Stimulated activated CD4-positive, alpha-beta T cell treated with anti-CD3 and anti-CD28 coated beads, Interleukin-15, amount 100 ng/mL, for 1 hour (primary cell): ENCODE measurements at regions not wholly inside any gene's neighbourhood (a gene's known extent, or its start where the extent isn't known, plus 50 kb on each side); places are given as distances from the start of the nearest gene placed in this dataset.

Source experiments
- DNase-seq, 2 donors: peaks; one replicate each; pipeline ENCODE4 v3.0.0-alpha.2; 2020; ENCODE audit warnings: low read depth in 1 of 2, low spot score in 1 of 2

DNA sequence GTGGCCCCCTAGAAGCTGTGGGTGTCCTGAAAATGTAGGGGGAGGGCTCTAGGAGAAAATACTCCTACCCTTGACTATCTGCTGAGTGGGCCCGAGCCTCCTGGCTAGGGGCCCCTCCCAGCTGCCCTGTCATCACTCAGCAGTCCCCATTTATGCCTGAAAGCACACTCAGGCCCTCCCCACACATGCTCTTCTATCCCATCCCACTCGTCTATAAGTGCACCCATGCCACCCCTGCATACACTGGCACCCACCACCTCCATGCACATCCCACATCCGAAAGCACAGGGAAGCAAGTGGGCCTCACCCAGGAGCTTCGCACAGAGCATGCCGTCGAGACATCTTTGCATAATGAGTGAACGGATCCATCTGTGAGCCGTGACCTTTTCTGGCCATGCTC lies 80.4 kb upstream of the POU3F1 start:
- no peak for DNase-seq

GRCh38 chr1:38125837-38126520 lies 79.4 kb upstream of the POU3F1 start:
- no peak for DNase-seq

GRCh38 chr1:38125016-38125415 lies 78.4 kb upstream of the POU3F1 start:
- DNase-seq, result no peak

DNA sequence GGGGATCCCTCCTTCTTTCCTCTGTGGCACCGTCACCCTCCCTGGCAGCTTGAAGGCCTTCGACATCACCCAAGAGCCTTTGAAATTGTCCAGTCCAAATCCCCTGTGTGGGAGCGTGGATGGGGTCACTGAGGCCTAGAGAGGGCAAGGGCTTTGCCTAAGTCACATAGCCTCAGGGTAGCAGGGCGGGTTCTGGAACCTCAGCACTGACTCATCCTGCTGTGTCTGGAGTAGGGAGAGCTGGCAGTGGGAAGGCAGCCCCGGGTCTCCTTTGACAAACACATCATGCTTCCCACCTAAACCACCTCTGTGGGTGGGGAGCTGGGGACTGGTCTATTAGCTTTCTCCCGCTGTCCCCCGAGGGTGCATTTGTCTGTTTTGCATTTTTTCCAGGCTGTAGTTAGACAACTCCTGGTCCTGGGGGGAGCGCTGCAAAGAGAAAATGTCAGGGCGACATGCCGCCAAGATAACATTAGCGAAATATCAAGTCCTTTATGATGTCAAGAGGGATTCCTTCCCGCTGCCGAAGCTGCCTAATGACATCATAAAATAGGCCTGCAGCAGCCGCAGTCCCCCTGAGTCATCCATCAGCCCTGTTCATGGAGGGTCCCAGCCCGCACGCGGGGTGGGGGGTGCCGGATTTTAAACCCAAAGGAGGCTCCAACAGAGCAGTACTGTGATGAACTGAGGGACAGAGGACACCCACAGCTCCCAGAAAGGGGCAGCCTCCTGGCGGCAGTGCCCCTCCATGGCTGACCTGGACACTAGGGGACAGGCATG lies 77.0 kb upstream of the POU3F1 start:
- DNase-seq, result no peak

DNA sequence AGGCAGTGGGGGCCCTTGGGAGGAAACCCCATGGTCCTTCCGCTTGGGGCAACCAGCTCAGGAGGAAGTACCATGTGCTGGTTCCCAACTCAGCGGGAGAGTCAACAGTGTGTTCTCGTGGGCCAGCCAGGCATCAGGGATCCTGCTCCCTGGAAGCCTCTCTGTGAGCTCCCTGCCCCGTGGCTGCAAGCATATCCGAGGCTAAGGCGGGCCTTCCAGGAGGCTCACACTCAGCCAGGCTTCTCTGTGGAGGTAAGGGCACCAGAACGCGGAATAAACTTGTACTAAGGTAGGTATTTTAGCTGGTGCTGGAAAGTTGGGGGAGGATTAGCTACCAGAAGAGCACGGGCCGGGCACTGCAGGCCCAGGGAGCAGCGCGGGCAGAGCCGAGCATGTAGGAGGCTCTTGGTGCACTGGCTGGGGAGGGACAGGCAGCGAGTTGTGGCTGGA lies 74.7 kb upstream of the POU3F1 start:
- DNase-seq, result no peak

DNA sequence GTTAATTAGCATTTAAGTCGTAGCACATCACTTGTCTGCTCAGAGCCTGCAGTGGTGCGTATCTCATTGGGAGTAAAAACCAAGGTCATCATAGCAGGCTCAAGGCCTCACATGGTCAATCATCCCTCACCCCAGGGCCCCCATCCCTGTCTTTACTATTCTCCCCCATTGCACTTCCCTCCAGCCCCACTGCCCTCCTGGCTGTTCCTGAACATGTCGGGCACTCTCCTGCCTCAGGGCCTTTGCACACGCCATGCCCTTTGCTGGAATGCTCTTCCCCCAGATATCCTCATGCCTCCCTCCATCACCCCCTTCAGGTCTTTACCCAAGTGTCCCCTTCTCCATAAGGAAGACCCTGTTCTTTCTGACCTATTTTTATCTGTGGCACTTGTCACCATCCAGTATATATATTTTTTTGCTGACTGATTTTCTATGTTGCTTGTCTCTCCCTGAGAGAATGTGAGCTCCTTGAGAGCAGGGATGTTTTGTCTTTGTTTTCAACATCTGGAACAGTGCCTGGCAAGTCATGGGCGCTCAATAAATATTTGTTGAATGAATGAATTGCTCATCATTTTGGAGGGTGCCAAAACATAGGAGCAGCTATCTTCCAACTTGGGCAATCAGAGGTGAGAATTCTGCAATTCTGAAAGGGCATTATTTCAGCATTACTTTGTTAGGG lies 74.1 kb upstream of the POU3F1 start:
- no peak for DNase-seq

DNA sequence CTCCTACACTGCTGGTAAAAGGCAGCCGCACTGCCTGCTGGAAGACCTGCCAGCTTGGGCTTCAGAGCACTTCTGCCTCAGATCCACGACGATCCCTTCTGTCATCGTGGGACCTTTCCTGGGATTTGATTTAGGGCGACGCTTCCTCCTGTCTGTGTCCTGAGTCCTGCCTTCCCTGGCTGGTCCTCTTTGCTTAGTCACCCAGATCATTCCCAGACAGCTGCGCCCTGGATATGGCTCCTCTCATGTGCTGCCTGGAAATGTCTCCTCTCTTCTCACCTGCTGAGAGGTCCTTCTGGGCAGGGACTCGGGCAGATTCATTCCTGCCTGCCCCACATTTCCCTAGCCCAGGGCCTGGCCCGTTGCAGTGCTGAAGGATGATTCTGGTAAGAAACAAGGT lies 72.4 kb upstream of the POU3F1 start:
- no peak for DNase-seq

- DNase-seq, result no peak
These were observed 70.9 kb upstream of the POU3F1 start for GRCh38 chr1:38117444-38117887.

DNA sequence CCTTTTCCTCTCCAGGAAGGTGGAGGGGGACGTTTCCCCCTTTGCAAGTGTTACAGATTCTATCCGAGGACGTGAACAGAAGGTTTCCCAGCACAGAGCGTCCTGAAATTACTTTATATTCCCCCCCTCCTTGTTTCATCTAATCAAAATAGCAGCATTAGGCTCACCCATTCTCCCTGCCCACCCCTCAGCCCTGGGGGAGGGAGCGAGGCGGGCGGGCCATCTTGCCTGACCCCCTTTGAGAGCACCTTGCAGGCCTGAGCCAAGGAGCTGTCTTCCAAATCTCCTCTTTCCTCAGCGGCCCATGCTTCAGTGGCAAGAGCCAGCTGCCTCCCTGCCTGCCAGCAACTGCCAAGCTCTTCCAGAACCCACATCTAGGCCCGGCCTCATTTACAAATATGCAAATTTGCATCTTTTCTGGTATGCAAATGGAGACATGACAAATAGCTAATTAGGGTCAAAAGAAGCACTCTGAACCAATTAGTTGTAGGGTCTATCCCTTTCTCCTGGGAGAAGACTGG lies 69.1 kb upstream of the POU3F1 start:
- no peak for DNase-seq

- no peak for DNase-seq
These were observed 68.6 kb upstream of the POU3F1 start for GRCh38 chr1:38115226-38115625.

- no peak for DNase-seq
These were observed 67.8 kb upstream of the POU3F1 start for GRCh38 chr1:38114241-38115026.

GRCh38 chr1:38113159-38113666 lies 66.6 kb upstream of the POU3F1 start:
- DNase-seq, result no peak

DNA sequence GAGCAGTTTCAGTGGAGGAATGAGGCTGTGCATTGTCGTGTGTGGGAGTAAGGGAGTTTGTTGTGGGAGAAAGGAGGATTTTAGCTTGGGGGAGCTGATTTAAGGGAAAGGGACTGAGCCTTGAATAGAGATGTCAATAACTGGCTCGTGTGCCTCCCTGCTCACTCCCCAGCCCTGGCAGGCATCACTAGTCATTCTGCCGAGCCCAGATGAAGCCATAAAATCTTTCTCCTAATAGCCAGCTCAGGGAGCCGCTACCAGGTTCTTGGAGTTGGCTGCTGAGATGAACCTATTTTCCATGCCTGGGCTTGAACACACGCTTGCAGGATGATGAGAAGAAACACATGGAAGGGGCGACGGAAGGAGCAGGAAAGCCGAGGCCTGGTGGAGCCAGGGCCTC lies 65.0 kb upstream of the POU3F1 start:
- no peak for DNase-seq

DNA sequence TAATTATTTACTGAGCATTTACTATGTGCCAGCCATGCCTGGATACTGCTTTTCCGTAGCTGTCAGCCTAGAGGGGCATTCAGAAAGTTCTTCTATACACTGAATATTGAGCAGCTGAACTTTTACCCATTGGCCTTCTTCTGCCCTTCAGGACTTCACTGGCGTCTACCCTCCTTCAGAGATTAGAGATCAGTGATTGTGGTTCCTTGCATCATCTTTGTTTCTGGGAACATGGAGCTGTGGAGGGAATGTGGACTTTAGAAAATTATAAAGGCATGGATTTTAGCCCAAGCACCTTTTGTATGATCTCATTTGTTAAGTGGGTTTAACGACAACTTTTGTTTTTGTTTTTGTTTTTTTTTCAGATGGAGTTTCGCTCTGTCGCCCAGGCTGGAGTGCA lies 58.7 kb upstream of the POU3F1 start:
- no peak for DNase-seq

DNA sequence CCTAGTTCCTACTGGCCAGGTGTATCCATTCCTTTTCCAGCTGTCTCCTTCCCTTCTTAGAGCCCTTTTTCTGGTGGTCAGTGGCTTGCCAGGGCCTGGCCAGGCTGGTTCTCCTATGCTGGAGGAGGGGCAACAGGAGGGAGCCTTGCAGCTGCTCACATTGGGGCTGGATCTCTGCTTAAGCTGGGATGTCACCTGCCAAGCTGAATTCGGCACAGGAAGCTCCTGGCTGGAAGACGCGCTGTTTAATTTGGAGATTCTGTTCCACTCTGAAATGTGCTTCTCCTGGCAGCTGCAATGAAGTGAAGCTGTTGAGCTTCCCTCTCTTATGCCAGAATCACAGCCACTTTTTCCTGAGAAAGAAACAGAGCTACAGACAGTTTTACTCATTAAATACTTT lies 56.0 kb upstream of the POU3F1 start:
- no peak for DNase-seq

GRCh38 chr1:38101037-38101785 lies 54.6 kb upstream of the POU3F1 start:
- DNase-seq, result no peak

GRCh38 chr1:38098101-38098847 lies 51.7 kb upstream of the POU3F1 start:
- DNase-seq, result no peak

DNA sequence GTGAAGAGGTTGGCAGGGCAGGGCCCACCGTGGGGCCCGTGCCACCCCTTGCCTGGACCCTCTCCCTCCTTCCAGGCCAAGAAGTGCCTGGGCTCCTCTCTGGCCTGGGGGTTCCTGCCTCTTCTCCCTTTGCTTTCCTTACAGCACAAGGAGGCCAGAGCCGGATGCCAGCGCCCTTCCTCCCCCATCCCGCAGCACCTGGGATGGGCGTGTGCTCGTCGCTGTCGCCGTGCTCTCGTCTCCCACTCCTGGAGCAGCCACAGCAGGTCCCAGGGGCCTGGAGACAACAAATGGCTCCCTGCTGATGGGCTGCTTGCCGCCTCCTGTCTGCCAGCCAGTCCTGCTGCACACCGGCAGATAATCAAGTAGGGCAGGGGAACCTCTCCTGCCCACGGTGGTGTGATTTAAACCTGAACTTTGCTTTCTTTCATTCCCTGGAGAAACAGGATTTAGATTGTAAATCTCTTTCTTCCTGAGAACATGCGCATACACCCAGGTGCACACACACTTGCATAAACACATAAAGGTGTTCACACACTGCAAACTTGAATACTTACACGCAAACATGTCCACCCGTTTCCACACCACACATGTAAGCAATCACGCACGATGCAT lies 50.8 kb upstream of the POU3F1 start:
- no peak for DNase-seq
